DOHH2 (cell line): ENCODE measurements at regions not wholly inside any gene's neighbourhood (a gene's known extent, or its start where the extent isn't known, plus 50 kb on each side); places are given as distances from the start of the nearest gene placed in this dataset.

ENCODE experiments used
- CTCF ChIP-seq: fragments of 200-600 bp; sonication (generic); IDR thresholded peaks from one replicate; pipeline ENCODE4 v1.5.1; 2014; ENCODE audit warnings: antibody characterized with exemption, mild to moderate bottlenecking, low read depth, low read length; ENCODE audit not compliant: poor library complexity, severe bottlenecking
- EZH2phosphoT487 ChIP-seq: fragments of 200-600 bp; sonication (generic); IDR thresholded peaks from 2 replicates; pipeline ENCODE4 v1.6.1; 2017; ENCODE audit warnings: borderline replicate concordance, mild to moderate bottlenecking, antibody characterized with exemption, low read length, moderate library complexity, mixed read lengths

- TF ChIP-seq CTCF (no peak), EZH2phosphoT487 (no peak)
Measured at GRCh38 chr1:208772891-208773290, 528.7 kb upstream of the PLXNA2 start.
